ENCODE measurements at regions not wholly inside any gene's neighbourhood (a gene's known extent, or its start where the extent isn't known, plus 50 kb on each side); places are given as distances from the start of the nearest gene placed in this dataset.

- TF ChIP-seq CTCF (IDR thresholded peaks at IDR 0.05; ENCODE audit: low read depth, low read length) = no peak
- Histone ChIP-seq H3K4me3 (ENCODE audit: low read depth, low read length) (no peak overlapping the region), H3K36me3 (no peaks in the 10 kb centered on the region), H3K27me3 (no peaks in the 10 kb centered on the region), H3K4me1 (no peaks in the 10 kb centered on the region), H3K9me3 (no peaks in the 10 kb centered on the region)
- DNase-seq = no peak
Measured at GRCh38 chr10:29209830-29210229, 79.0 kb upstream of the LYZL1 start.

GRCh38 chr10:29210266-29210868, 78.5 kb upstream of the LYZL1 start:
- Histone ChIP-seq H3K4me1 (no peaks in the 10 kb centered on the region), H3K9me3 (no peaks in the 10 kb centered on the region), H3K4me3 (ENCODE audit: low read depth, low read length) (no peak overlapping the region), H3K27me3 (no peaks in the 10 kb centered on the region), H3K36me3 (no peaks in the 10 kb centered on the region)
- TF ChIP-seq CTCF (IDR thresholded peaks at IDR 0.05; ENCODE audit: low read depth, low read length) = no peak
- no peak for DNase-seq

GRCh38 chr10:29212597-29212996, 76.3 kb upstream of the LYZL1 start:
- Histone ChIP-seq H3K27me3 (no peaks in the 10 kb centered on the region), H3K36me3 (no peaks in the 10 kb centered on the region), H3K4me1 (no peaks in the 10 kb centered on the region), H3K4me3 (ENCODE audit: low read depth, low read length) (no peak overlapping the region), H3K9me3 (no peaks in the 10 kb centered on the region)
- no peak for DNase-seq
- no peak for TF ChIP-seq CTCF (IDR thresholded peaks at IDR 0.05; ENCODE audit: low read depth, low read length)

GRCh38 chr10:29214551-29214950, 74.3 kb upstream of the LYZL1 start:
- Histone ChIP-seq H3K4me3 (ENCODE audit: low read depth, low read length) (no peak overlapping the region), H3K4me1 (no peaks in the 10 kb centered on the region), H3K9me3 (no peaks in the 10 kb centered on the region), H3K27me3 (no peaks in the 10 kb centered on the region), H3K36me3 (no peaks in the 10 kb centered on the region)
- no peak for DNase-seq
- no peak for TF ChIP-seq CTCF (IDR thresholded peaks at IDR 0.05; ENCODE audit: low read depth, low read length)

GRCh38 chr10:29217292-29217738, 71.6 kb upstream of the LYZL1 start:
- H3K4me1 ChIP-seq = no peaks in the 10 kb centered on the region
- H3K27me3 ChIP-seq = no peaks in the 10 kb centered on the region
- no peak overlapping the region for H3K4me3 ChIP-seq (ENCODE audit: low read depth, low read length)

More at GRCh38 chr10:29217292-29217738, 71.6 kb upstream of the LYZL1 start:
- no peak for DNase-seq
- no peaks in the 10 kb centered on the region for H3K9me3 ChIP-seq
- H3K36me3 ChIP-seq = no peaks in the 10 kb centered on the region
- TF ChIP-seq CTCF (IDR thresholded peaks at IDR 0.05; ENCODE audit: low read depth, low read length) = no peak

Data from BE2C (cell line).